ENCODE measurements at regions not wholly inside any gene's neighbourhood (a gene's known extent, or its start where the extent isn't known, plus 50 kb on each side); places are given as distances from the start of the nearest gene placed in this dataset.

GRCh38 chr7:46033592-46033991, 112.5 kb upstream of the IGFBP3 start:
- no peak for TF ChIP-seq FOXP2 (optimal IDR thresholded peaks at IDR 0.05; ENCODE audit: borderline replicate concordance, extremely low read depth, extremely low read length, insufficient read depth)
- TF ChIP-seq POLR2AphosphoS5 (IDR thresholded peaks at IDR 0.05; ENCODE audit: low read depth, low read length), result no peak
- TF ChIP-seq REST (IDR thresholded peaks at IDR 0.05; ENCODE audit: insufficient read depth in 1 of 2, low read depth in 2 of 2, low read length in 2 of 2), result no peak
- TF ChIP-seq SIN3A (IDR thresholded peaks at IDR 0.05; ENCODE audit: borderline replicate concordance, insufficient read depth, low read length), result no peak
- TF ChIP-seq TAF1 (IDR thresholded peaks at IDR 0.05; ENCODE audit: borderline replicate concordance, insufficient read depth, low read length), result no peak

- TF ChIP-seq SIN3A (IDR thresholded peaks at IDR 0.05; ENCODE audit: borderline replicate concordance, insufficient read depth, low read length) (no peak), REST (IDR thresholded peaks at IDR 0.05; ENCODE audit: insufficient read depth in 1 of 2, low read depth in 2 of 2, low read length in 2 of 2) (no peak), POLR2AphosphoS5 (IDR thresholded peaks at IDR 0.05; ENCODE audit: low read depth, low read length) (no peak), TAF1 (IDR thresholded peaks at IDR 0.05; ENCODE audit: borderline replicate concordance, insufficient read depth, low read length) (no peak), FOXP2 (optimal IDR thresholded peaks at IDR 0.05; ENCODE audit: borderline replicate concordance, extremely low read depth, extremely low read length, insufficient read depth) (no peak)
Measured at GRCh38 chr7:46032942-46033341, 111.9 kb upstream of the IGFBP3 start.

- TF ChIP-seq SIN3A (IDR thresholded peaks at IDR 0.05; ENCODE audit: borderline replicate concordance, insufficient read depth, low read length) (no peak), TAF1 (IDR thresholded peaks at IDR 0.05; ENCODE audit: borderline replicate concordance, insufficient read depth, low read length) (no peak), POLR2AphosphoS5 (IDR thresholded peaks at IDR 0.05; ENCODE audit: low read depth, low read length) (no peak), FOXP2 (optimal IDR thresholded peaks at IDR 0.05; ENCODE audit: borderline replicate concordance, extremely low read depth, extremely low read length, insufficient read depth) (no peak), REST (IDR thresholded peaks at IDR 0.05; ENCODE audit: insufficient read depth in 1 of 2, low read depth in 2 of 2, low read length in 2 of 2) (no peak)
Measured at GRCh38 chr7:46032353-46032752, 111.3 kb upstream of the IGFBP3 start.

- TF ChIP-seq POLR2AphosphoS5 (IDR thresholded peaks at IDR 0.05; ENCODE audit: low read depth, low read length) (no peak), REST (IDR thresholded peaks at IDR 0.05; ENCODE audit: insufficient read depth in 1 of 2, low read depth in 2 of 2, low read length in 2 of 2) (no peak), SIN3A (IDR thresholded peaks at IDR 0.05; ENCODE audit: borderline replicate concordance, insufficient read depth, low read length) (no peak), TAF1 (IDR thresholded peaks at IDR 0.05; ENCODE audit: borderline replicate concordance, insufficient read depth, low read length) (no peak), FOXP2 (optimal IDR thresholded peaks at IDR 0.05; ENCODE audit: borderline replicate concordance, extremely low read depth, extremely low read length, insufficient read depth) (no peak)
Measured at GRCh38 chr7:46029111-46029704, 108.1 kb upstream of the IGFBP3 start.
